Activated T-helper 1 cell treated with Interleukin-2 at 50 U/mL for 16 hours (primary cell): ENCODE measurements at regions not wholly inside any gene's neighbourhood (a gene's known extent, or its start where the extent isn't known, plus 50 kb on each side); places are given as distances from the start of the nearest gene placed in this dataset.
"Not testable (repeated sequence)": the region's sequence is repeated elsewhere in the genome, so short reads cannot be mapped to it uniquely, and the experiment has no call there.

Source experiments
- DNase-seq: peaks from one replicate; pipeline ENCODE4 v3.0.0-alpha.2; 2020; ENCODE audit warnings: low read depth

DNA sequence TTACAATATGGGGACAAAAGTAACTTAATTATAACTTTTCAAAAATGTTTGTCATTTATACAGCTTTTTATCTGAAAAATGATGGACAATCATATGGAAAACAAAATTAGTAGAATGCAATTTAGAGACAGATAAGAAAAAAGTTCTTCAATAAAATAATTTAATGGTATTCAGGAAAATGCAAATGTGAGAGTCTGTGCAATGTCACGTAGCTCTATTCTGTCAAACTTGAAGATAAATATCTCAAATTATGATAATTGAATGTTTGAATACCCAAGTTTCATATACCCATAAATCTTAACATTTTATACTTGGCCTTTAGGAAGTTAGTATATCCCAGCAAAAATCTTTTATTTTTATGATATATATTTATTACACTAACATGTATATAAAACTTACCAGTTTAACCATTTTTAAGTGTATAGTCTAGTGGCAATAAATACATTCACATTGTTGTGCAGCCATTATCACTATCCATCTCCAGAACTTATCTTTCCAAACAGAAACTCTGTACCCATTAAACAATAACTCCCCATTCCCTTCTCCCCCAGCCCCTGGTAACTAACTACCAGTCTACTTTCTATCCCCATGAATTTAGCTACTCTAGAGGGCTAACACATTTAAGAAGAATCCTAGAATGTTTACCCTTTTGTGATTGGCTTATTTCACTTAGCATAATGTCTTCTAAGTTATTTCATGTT is 311.5 kb downstream of the SOCS6 start:
- DNase-seq = no peak

DNA sequence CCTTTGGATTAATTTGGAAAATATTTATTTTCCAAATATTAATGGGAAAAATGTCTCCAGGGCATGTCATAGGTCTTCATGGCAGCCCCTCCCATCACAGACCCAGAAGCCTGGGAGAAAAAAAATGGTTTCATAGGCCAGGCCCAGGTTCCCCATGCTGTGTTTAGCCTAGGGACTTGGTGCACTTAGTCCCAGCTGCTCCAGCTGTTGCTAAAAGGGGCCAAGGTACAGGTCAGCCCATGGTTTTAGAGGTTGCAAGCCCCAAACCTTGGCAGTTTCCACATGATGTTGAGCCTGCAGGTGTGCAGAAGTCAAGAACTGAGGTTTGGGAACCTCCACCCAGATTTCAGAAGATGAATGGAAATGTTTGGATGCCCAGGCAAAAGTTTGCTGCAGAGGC is 309.6 kb downstream of the SOCS6 start:
- no peak for DNase-seq

DNA sequence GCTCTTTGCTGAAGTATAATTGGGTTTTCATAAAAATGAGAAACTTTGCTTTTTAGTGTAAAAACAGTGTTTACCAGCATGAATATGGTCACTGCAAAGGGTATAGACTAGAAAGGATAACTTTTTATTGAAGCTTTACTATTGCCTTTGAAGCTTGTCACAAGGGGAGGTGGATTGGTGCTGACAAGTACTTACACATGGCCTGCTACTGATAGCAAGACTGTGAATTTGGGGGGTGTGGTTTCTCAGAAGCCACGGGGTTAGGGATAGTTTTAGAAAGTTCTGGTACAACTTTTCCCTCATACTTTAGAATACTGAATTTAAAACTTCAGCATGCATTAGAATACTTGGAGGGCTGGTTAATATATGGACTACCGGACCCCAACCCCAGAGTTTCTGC is 294.1 kb downstream of the SOCS6 start:
- DNase-seq = no peak

DNA sequence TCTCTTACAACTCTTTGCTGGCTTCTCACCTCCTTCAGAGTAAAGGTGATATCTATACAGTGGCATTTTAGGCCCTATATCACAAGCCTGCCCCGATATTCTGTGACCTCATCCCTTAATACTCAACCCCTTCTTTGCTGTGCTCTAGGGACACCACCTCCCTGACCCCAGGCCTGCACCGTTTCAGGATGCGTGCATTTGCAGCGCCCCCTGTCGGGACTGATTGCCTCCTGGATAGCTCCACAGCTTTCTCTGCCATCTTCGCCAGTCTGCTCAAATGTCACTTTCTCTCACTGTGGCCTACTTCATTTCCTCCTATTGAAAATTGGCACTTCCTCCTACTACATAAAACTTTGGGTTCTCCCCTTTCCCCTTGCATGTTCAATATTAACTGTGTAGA is 289.6 kb downstream of the SOCS6 start:
- DNase-seq = no peak

GRCh38 chr18:70577023-70577420 is 288.2 kb downstream of the SOCS6 start:
- DNase-seq = no peak

- DNase-seq = no peak
Observed at GRCh38 chr18:70576276-70577022, 287.6 kb downstream of the SOCS6 start.

GRCh38 chr18:70574951-70575350 is 286.1 kb downstream of the SOCS6 start:
- DNase-seq = not testable (repeated sequence)

DNA sequence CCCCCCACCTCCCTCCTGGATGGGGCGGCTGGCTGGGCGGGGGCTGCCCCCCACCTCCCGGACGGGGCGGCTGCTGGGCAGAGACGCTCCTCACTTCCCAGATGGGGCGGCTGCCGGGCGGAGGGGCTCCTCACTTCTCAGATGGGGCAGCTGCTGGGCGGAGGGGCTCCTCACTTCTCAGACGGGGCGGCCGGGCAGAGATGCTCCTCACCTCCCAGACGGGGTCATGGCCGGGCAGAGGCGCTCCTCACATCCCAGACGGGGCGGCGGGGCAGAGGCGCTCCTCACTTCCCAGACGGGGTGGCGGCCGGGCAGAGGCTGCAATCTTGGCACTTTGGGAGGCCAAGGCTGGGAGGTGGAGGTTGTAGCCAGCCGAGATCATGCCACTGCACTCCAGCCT is 280.8 kb downstream of the SOCS6 start:
- not testable (repeated sequence) for DNase-seq

DNA sequence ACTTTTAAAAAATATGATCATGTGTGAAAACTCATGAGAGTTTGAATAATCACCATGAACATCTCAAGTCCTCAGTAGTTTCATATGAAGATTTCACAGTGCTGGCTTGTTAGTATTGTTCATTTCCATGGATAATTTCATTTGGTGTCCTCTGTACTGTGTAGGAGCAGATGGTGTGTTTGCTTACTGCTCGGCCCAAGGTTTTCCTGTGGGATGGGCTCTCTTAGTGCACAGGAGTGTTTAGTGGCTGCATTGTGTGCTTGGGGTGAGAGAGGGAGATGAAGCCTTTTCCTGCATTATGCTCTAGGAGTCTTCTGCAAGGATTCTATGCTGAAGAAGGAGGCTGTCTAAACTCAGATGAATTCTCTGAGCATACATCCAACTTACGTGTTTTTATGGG is 270.6 kb downstream of the SOCS6 start:
- no peak for DNase-seq

DNA sequence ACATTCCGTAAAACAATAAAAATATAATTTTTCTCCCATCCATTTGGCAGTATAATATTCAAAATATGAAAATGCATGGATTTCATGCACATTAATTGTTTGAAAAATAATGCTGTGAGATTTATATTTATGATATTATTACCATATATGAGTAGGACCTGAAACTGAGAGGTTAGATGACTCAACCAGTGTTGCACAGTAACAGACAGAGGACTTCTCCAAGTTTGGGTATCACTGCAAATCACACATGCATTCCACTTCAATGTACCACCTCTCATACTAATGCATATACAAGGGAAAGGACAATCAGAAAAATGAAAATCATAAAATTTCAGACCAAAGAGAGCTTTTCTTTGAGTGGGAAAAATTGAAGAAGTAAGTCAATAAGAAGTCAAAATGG is 269.5 kb downstream of the SOCS6 start:
- DNase-seq = no peak

DNA sequence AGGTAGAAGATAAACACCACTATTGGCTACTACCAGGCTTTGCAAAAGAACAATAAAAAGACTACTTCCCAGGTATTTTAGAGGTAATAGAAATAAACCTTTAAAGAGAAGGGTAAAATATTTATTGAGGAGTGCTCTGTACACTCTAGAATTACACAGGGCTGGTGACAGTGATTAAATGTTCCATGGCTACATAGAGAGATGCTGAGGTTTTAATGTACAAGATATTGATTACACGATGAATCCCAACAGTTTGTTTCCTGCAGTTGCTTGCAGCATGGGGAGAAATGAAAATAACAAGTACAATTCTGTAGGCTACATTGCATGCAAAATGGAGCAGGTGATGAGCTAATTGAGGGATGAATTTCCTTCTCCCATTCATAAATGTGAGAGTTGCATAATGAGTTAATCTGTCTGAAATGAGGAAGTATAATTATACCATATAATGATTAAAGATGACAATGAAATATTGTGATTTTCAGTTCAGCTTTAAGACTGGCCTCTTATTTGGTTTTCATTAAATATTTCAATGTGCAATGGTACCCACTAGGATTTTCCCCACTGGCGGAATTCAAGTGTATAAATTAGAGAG is 266.1 kb downstream of the SOCS6 start:
- DNase-seq = no peak

DNA sequence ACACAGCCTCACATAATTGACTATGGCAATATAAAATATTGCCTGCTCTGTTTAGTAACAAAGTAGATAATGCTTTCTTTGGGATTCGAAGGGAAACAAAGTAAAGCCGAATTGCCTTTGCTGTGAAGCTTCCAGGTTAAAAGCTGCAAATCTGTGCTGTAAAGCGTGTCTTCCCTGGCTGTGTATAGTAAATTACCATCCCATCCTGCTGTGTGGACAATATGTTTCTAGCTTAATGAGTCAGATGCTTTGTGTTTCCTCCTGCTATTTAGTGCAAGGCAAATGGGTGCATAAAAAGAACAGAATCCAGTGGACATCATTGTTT is 265.1 kb downstream of the SOCS6 start:
- DNase-seq = no peak

GRCh38 chr18:70553245-70553935 is 264.5 kb downstream of the SOCS6 start:
- no peak for DNase-seq

DNA sequence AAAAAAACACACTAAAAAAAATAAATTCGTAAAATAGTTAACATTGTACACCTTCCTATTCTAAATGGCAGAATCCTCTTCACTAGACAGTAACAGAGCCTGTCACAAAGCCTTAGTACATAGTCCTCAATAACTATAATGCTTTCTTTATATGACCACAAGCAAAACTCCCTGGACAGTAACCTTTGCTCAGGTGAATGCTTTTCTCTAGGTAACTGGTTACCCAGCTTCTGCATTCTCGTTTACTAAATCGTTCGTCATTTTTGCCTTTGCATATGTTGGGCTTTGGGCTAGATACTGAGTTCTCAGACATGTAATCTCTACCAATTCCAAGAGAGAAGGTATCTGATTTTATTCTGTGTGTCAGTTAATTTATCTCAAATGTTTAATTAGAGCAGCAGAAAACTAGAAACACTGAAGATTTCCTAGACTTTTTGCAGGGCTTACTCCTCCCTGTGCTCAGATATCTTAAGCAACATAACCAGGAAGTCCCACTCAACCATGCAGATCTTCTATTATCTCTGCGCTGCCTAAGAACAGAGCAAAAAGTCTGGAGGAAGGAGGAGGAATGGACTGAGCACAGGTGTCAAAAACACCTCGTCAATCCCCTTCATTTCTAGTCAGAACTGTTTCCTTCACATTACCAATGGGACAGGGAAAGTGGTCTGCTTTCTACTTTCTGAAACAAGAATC is 247.7 kb downstream of the SOCS6 start:
- DNase-seq = no peak

DNA sequence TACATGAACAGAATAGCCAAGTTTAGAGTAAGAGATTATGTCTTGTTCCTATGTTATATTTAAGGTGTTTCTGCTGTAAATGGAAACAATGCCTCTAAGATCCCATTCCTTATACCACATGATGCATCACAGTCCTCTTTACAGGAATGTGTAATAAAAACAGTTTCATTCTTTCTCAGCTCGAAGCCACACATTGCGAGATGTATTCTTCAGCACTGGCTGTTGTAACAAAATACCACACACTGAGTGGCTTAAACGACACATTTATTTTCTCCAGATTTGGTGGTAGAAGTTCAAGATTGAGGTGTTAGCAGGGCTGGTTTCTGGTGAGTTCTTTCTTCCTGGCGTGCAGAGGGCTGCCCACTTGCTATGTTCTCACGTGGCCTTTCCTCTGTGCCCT is 246.2 kb downstream of the SOCS6 start:
- no peak for DNase-seq

- not testable (repeated sequence) for DNase-seq
Observed at GRCh38 chr18:70525322-70525721, 236.5 kb downstream of the SOCS6 start.

GRCh38 chr18:70523792-70524182 is 234.9 kb downstream of the SOCS6 start:
- no peak for DNase-seq

- no peak for DNase-seq
Observed at GRCh38 chr18:70523035-70523791, 234.4 kb downstream of the SOCS6 start.

- no peak for DNase-seq
Observed at GRCh38 chr18:70522183-70522680, 233.4 kb downstream of the SOCS6 start.

DNA sequence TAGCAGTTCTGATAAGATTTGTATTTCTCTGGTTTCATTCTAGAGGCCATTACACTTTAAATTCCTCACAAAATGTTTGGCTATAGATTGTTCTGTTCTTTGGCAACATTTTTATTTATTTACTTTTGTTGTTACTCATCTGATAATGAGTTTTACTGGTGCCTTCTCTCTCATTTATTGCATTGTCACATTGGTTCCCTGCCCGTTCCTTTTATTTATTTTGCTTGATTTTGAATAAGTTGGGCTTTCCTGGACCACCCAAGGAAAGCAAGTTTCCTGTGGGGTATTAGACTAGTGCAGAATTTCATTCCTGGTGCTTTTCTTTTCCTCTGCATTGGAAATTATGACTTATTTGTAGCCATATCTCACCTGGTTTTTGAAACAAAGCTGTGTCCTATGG is 232.0 kb downstream of the SOCS6 start:
- no peak for DNase-seq

DNA sequence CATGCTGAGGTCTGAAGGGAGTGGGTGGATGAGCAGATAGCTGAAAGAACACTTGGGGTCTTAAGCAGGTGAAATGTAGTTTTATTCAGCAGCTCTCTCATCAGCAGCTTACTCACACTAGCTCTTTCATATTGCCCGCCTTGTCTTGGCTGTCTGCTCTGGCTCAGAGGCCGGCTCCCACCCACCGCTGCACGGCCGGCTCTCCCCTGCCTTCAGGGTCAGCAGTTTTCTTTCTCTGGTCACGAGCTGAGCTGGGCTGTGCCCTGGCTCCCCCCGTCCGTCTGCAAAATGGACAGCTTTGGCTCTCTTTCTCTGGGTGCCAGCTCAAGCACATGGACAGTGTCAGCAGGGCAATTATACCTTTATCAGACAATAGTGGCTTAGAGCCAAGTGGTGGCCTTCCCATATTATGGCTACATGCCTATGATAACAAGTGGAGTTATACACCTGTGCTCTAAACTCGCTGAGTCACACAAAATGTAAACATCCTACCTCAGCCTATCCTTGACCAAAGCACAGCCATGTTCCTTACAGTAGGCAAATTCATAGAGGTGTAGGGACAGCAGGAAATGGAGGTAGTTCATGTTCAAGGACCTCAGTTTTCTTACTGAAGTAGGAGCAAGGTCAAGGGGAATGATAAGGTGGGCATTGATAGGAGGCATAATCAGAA is 224.8 kb downstream of the SOCS6 start:
- DNase-seq = no peak
